GM21717 (cell line): ENCODE measurements at regions not wholly inside any gene's neighbourhood (a gene's known extent, or its start where the extent isn't known, plus 50 kb on each side); places are given as distances from the start of the nearest gene placed in this dataset.

Experiments used
- ATAC-seq: cut with Tn5 transposase; IDR thresholded peaks from one replicate; pipeline ENCODE4 v1.9.1; 2021; ENCODE audit warnings: mild to moderate bottlenecking, moderate library complexity; ENCODE audit not compliant: unreplicated experiment

DNA sequence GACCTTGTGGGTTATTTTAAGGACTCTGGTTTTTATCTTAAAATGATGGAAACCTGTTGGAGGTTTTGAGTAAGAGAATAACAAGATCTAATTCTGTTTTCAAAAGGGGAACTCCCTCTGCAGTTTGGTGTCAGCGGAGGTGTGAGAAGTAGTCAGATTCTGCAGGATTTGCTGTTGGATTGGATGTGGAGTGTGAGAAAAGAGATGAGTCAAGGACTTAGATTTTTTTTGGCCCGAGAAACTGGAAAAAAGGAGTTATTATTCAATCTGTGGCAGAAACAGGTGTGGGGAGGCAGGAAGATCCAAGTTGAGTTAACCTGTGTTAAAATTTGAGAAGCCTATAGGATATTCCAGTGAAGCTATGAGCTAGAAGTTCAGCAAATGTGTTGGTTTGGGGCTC is 337.2 kb upstream of the FANCL start:
- ATAC-seq = no peak

DNA sequence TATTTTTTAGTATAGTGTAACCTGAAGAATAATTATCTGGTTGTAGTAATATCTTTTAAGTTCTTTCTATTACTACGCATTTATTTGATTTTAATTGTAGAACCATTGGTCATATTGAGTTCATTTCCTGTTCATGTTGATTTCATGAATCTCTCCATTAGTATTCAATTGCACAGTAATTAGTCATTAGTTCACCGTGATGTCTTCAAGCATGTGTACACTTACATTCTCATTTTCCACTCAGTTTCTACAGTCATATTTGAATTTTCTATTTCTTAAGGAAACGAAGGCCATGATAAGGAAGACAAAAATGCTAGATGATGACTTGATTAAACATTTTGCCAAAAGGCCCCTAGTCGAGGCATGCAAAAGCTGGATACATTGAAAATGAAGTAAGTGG is 333.7 kb upstream of the FANCL start:
- ATAC-seq = no peak

DNA sequence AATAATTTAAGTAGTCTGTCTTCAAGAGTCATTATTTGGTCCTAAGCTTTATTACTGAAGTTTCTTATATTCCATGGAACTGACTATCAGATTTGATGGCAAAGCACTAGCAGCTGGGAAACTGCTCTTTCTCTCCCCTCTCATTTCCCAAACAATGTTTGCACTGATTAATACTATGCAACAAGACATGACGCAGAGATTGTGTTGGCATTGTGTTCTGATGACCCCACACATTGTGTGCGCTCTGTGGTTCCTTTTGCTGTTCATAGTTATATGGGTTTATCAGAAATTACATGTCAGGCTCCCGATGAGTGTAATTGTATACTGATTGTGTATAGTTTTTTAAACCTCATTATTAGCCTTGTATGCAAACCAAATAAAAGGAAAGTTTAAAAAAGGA is 331.6 kb upstream of the FANCL start:
- no peak for ATAC-seq

DNA sequence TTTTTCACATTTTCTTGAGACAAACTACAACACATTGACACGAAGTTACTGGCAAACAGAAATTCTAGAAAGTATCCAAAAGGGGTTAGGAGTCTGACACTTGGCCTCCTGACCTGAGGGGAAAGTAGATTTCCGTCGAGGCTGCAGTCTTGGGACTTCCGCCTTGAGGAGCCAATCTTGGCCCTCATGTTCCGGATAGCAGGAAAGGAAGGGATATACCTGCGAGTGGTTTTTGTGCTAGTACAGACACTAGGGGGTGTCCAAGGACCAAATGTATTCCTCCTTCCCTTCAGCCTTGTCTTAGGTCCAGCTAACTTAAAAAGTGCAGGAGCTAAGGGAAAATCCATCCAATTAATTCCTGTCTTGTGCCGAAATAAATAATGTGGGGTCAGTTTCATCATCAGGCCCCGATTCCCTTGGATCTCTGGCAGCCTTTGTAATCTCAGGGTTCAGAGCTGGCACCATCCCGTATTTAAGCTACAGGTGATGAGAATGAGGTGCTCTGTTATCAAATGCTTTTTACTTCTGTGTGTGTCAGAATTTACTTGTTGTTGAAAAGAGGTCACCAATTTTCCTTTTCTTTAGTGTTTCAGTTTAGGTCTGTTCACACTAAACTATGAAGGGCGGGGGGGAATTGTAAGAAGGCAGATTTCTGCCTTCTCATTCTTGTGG is 330.2 kb upstream of the FANCL start:
- ATAC-seq = peak; percentile 91

DNA sequence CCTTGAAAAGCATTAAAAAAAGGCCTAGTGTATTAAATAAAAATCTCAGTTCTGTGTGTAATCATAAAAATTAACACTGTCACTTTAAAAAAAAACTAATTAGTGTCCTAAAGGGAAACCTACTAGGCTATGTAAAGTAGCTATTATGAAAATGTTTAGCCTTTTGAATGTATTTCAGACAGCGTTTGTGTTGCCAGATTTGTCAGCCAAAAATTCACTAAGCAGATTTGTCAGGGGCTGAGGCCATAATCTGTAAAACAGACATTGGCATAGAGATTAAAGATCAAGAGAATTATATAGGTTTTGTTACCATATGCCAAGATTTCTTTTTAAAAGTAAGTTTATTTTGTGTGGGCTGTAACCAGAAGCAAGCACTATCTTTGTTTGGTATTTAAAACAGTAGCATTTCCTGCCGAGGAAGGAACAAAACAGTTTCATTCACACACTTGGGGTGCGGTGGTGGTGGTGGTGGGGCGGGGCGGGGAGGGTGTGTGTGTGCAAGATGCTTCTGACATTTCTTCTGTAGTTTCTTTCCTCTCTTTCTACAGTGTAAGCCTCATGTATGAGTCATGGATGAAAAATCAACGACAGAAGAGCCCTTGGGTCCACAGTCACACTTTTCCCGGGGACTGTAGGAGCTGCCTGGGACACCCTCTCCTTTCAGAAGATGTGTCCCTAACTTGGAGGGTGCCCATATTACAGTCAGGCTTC is 328.5 kb upstream of the FANCL start:
- peak; percentile 57 for ATAC-seq

DNA sequence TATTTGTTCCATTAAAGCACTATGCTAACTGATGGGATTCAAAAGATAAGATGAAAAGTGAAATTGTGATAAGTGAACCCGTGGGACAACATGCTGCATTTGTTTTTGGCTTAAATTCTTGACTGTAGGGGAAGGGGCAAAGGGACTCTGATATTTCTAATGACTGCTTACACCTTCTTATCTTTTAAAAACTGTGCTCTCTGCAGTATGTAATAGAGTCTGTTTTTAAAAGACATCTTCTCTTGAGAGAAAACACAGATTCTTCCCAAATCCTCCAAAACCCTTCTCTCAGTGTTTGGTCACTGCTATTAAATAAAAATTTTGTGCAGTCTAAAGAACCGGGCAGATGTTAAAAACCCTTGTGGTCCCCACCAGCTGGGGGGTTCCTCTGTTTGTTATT is 327.8 kb upstream of the FANCL start:
- ATAC-seq = no peak

DNA sequence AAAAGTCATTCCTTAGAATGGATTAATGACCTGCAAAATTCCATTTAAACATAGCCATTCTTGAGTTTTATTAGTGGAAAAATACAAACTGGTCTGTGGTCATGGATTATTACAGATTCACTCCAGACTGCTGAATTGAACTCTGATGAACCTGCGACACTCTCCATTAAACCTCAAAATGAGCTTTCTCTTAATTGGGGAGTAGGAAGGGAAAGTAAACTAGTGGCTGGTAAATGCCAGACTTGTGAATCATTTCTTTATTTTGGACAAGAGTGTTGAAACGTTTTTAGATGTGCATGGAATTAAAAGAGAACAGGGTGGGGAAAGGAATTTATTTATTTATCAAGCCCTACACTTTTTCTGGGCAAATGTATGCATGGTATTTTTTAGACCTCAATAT is 321.2 kb upstream of the FANCL start:
- no peak for ATAC-seq

DNA sequence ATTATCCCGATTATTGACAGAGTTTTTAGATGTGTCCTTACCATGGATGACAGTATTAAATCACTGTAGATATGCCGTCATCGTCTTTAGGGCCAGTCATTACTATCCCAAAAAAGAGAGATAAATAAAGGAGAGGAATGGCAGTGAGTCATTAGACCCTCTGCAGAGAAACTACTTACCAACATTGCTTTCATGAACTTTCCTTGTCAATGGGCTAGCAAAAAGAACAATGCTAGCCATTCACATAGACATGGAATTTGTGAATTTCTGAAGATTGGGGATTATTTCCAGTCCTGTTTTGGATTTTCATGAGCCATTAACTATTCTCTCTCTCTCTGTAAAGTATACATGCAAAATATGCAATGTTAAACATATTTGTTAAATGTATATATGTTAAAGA is 319.4 kb upstream of the FANCL start:
- no peak for ATAC-seq

DNA sequence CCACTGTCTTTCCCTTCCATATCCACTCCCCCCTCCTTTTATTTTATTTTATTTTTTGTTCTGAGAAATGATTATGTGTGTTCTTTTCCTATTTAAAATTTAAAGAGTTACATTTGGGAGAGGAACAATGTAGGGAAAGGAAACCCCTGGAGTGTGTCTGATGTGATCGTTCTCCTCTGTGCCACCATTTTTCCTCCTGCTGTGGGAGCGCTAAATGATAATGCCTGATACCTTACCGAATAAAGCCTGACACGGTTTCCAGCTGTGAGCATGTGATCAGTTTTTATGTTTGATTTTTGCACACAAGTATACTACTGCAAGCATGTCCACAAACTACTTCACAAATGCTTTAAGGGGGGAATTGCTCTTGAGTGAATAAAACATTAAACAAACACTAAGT is 317.8 kb upstream of the FANCL start:
- no peak for ATAC-seq

DNA sequence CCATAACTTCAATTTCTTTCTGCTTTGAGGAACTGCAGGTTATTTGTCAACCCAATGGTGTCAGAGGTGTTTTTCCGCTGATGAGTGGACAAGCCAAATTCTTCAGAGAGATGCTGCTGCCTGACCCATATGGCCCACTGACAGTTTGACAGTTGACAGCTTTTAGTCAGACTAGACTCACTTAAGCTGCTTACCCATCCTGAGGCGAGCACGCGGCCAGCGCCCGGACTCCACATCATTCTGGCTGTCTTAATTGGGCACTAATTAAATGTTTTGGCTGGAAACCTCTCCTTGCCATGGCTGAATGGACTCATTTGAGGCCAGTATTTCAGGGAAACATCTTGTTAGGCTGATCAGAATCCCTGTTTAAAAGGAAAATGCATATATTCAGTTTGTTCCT is 316.1 kb upstream of the FANCL start:
- no peak for ATAC-seq

DNA sequence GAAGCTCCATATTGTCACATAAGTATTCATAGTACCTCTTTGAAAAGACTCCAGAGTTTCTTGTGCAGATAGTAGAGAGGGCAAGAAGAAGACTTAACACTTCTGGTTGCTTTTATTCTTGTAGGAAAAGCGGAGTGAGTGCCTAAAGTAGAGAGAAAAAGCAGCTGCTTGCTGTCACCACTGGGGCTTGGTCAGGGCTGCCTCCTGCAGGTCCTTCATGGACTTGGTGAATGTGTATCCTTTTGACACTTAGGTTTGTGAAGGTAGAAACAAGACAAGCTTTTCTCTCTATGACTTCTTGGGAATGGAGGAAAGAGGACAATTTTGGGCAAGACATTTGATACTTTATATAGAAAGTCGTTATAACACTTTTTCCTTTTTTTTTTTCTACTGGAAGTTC is 312.8 kb upstream of the FANCL start:
- no peak for ATAC-seq

DNA sequence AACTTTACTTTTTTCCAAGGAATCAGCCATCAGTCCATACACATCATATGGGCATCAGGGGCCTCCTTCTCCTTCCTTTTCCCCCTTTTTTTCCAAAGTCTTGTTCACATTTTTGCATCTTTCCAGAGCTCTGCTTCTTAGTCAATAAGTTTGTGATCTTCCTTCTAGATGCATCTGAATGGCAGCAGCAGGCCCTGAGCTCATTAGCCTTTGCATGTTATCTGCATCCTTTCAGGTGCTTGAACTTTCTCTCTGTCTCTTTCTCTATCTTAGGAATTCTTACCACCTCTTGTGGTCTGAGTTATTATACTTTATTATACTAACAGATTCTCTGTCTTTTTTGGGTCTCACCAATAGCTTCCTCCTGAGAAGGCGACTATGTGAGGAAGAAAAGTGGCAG is 312.4 kb upstream of the FANCL start:
- ATAC-seq = no peak

DNA sequence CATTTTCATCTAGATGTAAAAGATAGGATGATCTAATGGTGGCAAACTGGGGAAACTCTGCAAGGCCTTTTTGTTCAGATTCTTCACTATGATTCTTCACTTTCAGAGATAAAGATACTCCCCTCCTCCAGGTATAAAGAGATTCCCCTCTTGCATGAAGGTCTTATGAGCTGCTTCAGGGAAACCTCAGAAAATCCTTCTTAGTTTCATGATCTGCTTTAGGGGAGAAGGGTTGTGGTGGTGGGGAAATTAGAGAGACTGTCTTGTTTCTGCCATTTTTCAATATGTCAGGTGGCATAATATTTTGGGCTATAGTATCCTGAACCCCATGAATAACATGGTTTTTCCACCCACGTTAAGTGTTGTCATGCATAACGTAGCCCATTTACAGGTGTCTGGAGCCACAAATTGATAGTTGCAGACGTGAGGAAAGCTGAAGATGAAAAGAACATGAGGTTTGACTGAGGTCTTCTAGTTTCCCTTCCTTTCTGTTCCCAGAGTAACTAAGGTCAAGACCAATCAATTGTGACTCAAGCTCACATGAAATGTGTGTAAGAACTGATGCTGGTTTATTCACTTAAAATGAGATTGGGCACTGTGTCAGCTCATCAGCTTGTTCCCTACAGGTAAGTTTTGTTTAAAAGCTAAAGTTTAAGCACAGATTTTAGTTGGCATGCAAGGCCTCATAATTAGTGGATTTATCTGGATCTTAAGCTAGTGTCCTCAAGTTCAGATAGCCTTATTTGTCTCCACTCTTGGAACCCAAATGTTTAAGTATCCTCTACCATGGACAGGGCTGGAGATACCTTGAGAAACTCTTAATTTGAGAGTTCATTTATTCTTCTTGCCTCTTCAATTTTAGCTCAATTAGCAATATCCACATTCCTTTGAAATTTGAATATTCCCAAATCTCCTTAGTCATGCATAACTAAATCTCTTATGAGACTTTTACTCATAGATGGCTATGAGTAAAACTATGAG is 304.5 kb upstream of the FANCL start:
- ATAC-seq = peak; percentile 70

DNA sequence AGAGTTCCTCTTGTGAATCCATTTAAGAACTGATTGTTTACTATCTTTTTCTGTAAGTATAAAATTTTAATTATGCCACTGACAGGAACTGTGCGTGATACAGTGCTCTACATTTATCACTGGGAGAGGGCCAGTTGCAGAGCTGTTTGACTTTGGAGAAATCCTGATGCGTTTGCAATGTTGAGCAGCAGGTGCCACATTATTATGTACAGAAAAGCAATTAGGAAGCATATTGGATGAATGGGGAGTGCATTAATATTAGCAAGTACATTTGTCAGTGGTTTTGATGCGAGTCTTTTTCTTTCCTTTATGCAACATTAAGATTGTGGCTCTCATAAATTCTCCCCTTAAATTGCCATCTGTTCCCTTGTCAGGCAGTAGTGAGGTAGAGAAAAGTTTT is 302.3 kb upstream of the FANCL start:
- no peak for ATAC-seq

DNA sequence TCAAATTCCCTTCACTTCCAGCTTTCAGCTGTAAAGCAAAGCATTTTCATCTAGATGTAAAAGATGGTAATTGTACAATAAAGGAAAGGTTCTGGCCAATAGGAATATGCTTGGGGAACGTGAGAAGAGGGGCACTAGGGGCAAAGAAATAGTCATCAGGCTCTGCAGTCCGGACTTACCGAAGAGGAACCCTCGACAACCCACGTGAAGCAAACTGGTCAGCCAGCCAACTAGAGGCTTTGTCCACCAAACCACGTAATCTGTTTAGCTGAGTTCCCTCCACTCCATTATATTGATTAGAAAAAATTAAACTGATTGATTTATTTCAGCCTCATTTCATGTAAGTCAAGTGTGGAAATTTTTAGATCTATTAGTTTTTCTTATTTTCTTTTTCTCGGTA is 300.4 kb upstream of the FANCL start:
- no peak for ATAC-seq

DNA sequence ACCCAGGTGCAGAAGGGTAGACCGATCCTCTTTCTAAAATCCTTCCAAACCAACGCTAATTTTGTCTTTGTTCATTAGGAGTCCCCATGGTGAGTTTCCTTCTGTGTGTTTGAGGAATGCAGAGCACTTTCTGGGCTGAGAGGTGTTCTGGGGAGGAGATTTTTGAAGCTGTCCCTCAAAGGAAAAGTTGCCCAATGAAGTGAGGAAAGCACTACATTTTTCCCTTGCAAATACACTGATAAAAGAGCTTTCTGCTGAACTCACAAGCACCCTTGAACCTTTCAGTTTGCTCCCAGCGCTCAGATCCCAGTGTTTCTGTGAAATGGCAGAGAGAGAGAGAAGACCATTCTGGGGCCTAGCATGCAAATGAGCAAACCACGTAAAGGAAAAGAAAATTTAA is 299.6 kb upstream of the FANCL start:
- no peak for ATAC-seq

DNA sequence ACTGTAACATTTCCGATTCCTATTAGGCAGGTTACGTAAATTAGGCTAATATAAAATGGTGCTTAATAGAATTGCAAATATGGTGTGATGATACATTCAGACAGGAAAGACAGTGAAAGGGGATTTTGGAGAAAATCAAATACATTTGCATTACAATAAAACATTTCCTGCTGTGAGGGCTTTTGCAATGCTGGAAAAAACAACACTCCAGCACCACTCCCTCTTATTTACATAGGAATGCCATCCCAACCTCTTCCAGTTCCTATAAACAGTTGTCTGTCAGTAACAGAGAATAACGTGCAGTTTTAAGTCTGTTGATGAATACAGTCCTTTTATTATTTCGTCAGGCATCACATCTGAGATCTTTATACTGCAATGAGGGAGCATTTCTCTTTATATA is 298.8 kb upstream of the FANCL start:
- ATAC-seq = no peak

DNA sequence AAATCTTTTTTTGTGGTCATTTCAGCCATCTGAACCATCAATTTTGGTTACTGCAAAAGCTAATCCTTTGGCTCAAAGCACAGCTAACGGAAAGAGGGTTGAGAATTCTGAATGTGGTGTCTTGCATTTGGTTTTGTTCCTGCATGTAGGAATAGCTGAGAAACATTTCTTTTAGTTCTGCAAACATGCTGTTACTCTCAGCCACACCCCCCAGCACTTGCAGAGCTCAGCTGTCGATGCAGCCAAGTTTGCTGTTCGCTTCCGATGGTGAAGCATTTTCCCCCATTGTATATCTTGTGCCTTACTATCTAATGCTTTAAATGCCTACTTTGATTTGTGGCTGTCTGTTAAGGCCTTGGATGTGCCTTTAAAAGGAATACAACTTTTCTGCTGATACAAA is 294.9 kb upstream of the FANCL start:
- no peak for ATAC-seq

DNA sequence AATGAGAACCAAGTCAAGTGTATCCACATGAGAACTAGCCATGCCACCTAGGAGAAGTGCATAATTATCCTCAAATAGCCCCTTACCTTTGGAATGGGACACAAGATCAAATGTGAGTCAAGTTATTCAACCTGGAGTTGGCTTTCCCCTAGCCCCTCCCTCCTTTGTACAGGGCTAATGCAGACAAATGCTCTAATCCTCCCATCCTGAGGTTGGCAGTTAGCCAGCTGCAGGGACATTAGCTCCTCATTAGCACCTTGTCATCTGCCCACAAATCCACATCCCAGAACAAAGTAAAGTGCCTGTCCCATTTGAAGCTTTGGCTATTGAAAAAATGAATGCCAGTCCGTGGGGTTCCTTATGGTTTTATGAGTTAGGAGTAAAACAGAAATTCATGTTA is 294.1 kb upstream of the FANCL start:
- ATAC-seq = no peak

DNA sequence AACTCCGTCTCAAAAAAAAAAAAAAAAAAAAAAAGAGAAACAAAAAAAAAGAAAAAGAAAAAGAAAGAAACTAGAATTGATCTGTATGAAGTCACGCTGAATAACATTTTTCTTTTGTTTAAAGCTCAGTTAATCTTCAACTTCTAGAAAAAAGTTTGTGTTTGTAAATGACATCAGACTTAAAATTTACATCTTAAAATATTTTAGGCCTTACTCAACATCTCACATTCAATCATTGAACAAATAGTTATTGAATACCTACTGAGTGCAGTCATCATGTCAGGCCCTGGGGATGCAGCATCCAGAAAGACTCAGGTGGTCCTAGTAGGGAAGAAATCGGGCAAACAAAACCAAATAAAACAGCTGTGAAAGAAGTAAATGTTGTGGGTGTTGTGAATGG is 292.3 kb upstream of the FANCL start:
- no peak for ATAC-seq

DNA sequence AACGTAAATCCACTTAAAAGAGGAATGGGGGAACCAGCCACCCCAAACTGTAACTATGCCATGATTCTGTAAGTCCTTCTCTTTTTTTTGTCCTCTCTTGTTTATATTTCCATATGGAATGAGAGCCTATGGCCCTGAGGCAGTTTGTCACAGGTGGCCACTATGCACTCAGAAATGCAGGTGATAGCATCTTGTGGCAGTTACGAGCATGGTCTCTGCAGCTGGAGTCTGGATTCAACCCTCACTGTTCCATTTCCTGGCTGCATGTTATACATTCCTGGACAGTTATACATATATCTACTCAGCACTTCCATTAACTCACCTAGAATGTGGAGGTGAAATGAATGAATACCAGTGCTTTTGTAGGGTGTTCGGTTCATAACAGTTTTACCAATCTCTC is 291.5 kb upstream of the FANCL start:
- no peak for ATAC-seq

DNA sequence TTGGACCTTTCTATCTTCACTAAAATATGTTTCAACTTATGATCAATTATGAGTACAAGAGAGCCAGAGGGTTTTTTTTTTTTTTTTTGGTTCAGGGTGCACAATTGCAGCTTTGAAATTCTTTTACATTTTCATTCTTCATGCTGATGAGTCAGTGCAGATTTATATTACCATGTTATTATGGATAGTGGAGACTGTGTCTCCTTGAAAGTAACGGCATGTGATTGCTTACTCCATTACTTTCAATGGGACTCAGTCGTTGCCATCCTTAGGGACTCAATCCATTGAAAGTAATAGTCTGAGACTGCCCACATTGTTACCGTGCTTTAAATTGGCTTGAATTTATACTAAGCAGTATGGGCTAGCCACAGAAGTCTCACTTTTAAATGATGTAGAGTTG is 286.5 kb upstream of the FANCL start:
- ATAC-seq = no peak
